ENCODE measurements at regions not wholly inside any gene's neighbourhood (a gene's known extent, or its start where the extent isn't known, plus 50 kb on each side); places are given as distances from the start of the nearest gene placed in this dataset.

- Histone ChIP-seq H3K36me3 (replicated peaks in 1 of 2; ENCODE audit: control extremely low read depth in 1 of 2, control insufficient read depth in 1 of 2, extremely low read depth in 1 of 2, insufficient read depth in 2 of 2, low read length in 1 of 2) (no peaks in the 10 kb centered on the region), H3K4me2 (replicated peaks; ENCODE audit: low read depth, low read length, poor library complexity, severe bottlenecking) (no peak overlapping the region), H3K9ac (ENCODE audit: low read length) (no peak overlapping the region), H3K4me3 (ENCODE audit: control extremely low read depth in 1 of 5, extremely low read depth in 1 of 5, insufficient read depth in 1 of 5, low read depth in 2 of 5, low read length in 4 of 5) (no peak overlapping the region), H3K9me3 (ENCODE audit: control extremely low read depth in 1 of 3, control insufficient read depth in 2 of 3, insufficient read depth in 1 of 3, low read length in 2 of 3) (no peaks in the 10 kb centered on the region), H2AFZ (ENCODE audit: insufficient read depth, low read depth, low read length, poor library complexity, severe bottlenecking) (no peak overlapping the region), H3K27me3 (replicated peaks in 1 of 4; ENCODE audit: control extremely low read depth in 1 of 4, control insufficient read depth in 3 of 4, insufficient read depth in 4 of 4, low read length in 3 of 4) (no peaks in the 10 kb centered on the region), H3K4me1 (ENCODE audit: control insufficient read depth in 2 of 2, insufficient read depth in 2 of 2, low read length in 2 of 2) (no peaks in the 10 kb centered on the region), H3K79me2 (ENCODE audit: control insufficient read depth, insufficient read depth, low read length) (no peaks in the 10 kb centered on the region), H4K20me1 (ENCODE audit: control insufficient read depth, insufficient read depth, low read length, poor library complexity, severe bottlenecking) (no peaks in the 10 kb centered on the region), H3K27ac (ENCODE audit: low read length in 2 of 2) (no peak overlapping the region)
- Mint-ChIP-seq H3K27me3 (no peaks in the 10 kb centered on the region), H3K4me1 (no peaks in the 10 kb centered on the region), H3K9me3 (ENCODE audit: insufficient read depth) (no peaks in the 10 kb centered on the region), H3K4me3 (no peak overlapping the region), H3K27ac (no peak overlapping the region)
- ChIA-PET POLR2A (no interaction called here), CTCF (no interaction called here)
- TF ChIP-seq, protein P1, sequence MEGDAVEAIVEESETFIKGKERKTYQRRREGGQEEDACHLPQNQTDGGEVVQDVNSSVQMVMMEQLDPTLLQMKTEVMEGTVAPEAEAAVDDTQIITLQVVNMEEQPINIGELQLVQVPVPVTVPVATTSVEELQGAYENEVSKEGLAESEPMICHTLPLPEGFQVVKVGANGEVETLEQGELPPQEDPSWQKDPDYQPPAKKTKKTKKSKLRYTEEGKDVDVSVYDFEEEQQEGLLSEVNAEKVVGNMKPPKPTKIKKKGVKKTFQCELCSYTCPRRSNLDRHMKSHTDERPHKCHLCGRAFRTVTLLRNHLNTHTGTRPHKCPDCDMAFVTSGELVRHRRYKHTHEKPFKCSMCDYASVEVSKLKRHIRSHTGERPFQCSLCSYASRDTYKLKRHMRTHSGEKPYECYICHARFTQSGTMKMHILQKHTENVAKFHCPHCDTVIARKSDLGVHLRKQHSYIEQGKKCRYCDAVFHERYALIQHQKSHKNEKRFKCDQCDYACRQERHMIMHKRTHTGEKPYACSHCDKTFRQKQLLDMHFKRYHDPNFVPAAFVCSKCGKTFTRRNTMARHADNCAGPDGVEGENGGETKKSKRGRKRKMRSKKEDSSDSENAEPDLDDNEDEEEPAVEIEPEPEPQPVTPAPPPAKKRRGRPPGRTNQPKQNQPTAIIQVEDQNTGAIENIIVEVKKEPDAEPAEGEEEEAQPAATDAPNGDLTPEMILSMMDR (IDR thresholded peaks at IDR 0.05), result no peak
- no peak for TF ChIP-seq EZH2 (IDR thresholded peaks at IDR 0.05; ENCODE audit: borderline replicate concordance, insufficient read depth, low read depth, low read length, poor library complexity, severe bottlenecking)
- DNase-seq, result no peak
- ATAC-seq (ENCODE audit: low read depth), result no peak
- intact Hi-C loops (cut with micrococcal nuclease), result no loop called here
- no CpG with 5 or more reads among the region's 1 CpG for WGBS (ENCODE audit: insufficient coverage)
Observed at GRCh38 chrX:17294561-17294960, 80.4 kb upstream of the NHS start.

DNA sequence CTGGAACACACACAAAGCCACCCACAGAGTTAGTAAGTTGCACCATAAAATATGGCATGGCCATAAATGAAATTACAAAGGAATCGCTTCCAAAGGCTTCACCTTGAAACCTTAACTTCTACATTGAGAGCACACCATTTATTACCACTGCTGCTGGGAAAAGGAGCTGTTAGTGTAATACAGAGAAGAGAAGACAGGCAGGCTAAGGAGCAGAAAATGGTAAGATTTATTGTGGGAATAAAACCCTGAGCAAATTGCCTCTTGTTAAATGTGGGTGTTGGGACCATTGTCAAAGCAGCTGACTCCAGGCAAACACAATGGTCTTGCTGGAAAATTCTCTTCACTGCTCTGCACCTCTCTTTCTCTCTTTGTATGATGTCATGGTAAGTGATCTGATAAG is 79.2 kb upstream of the NHS start:
- Histone ChIP-seq H3K27me3 (replicated peaks in 1 of 4; ENCODE audit: control extremely low read depth in 1 of 4, control insufficient read depth in 3 of 4, insufficient read depth in 4 of 4, low read length in 3 of 4) (no peaks in the 10 kb centered on the region), H4K20me1 (ENCODE audit: control insufficient read depth, insufficient read depth, low read length, poor library complexity, severe bottlenecking) (no peaks in the 10 kb centered on the region), H3K4me2 (replicated peaks; ENCODE audit: low read depth, low read length, poor library complexity, severe bottlenecking) (no peak overlapping the region), H3K36me3 (replicated peaks in 1 of 2; ENCODE audit: control extremely low read depth in 1 of 2, control insufficient read depth in 1 of 2, extremely low read depth in 1 of 2, insufficient read depth in 2 of 2, low read length in 1 of 2) (no peaks in the 10 kb centered on the region), H3K4me1 (ENCODE audit: control insufficient read depth in 2 of 2, insufficient read depth in 2 of 2, low read length in 2 of 2) (no peaks in the 10 kb centered on the region), H3K79me2 (ENCODE audit: control insufficient read depth, insufficient read depth, low read length) (no peaks in the 10 kb centered on the region), H3K27ac (ENCODE audit: low read length in 2 of 2) (no peak overlapping the region), H3K9ac (ENCODE audit: low read length) (no peak overlapping the region), H3K4me3 (ENCODE audit: control extremely low read depth in 1 of 5, extremely low read depth in 1 of 5, insufficient read depth in 1 of 5, low read depth in 2 of 5, low read length in 4 of 5) (no peak overlapping the region), H2AFZ (ENCODE audit: insufficient read depth, low read depth, low read length, poor library complexity, severe bottlenecking) (no peak overlapping the region), H3K9me3 (ENCODE audit: control extremely low read depth in 1 of 3, control insufficient read depth in 2 of 3, insufficient read depth in 1 of 3, low read length in 2 of 3) (no peaks in the 10 kb centered on the region)
- intact Hi-C loops (cut with micrococcal nuclease), result no loop called here
- ChIA-PET POLR2A (no interaction called here), CTCF (no interaction called here)
- Mint-ChIP-seq H3K4me3 (no peak overlapping the region), H3K27me3 (no peaks in the 10 kb centered on the region), H3K4me1 (no peaks in the 10 kb centered on the region), H3K27ac (no peak overlapping the region), H3K9me3 (ENCODE audit: insufficient read depth) (no peaks in the 10 kb centered on the region)
- DNase-seq (no peak), ATAC-seq (ENCODE audit: low read depth) (no peak)
- no peak for TF ChIP-seq EZH2 (IDR thresholded peaks at IDR 0.05; ENCODE audit: borderline replicate concordance, insufficient read depth, low read depth, low read length, poor library complexity, severe bottlenecking)
- TF ChIP-seq, protein P1 (IDR thresholded peaks at IDR 0.05), result no peak
- WGBS (ENCODE audit: insufficient coverage), result no CpG with 5 or more reads among the region's 1 CpG

Measured in B cell (primary cell).